ENCODE measurements at regions not wholly inside any gene's neighbourhood (a gene's known extent, or its start where the extent isn't known, plus 50 kb on each side); places are given as distances from the start of the nearest gene placed in this dataset.

DNA sequence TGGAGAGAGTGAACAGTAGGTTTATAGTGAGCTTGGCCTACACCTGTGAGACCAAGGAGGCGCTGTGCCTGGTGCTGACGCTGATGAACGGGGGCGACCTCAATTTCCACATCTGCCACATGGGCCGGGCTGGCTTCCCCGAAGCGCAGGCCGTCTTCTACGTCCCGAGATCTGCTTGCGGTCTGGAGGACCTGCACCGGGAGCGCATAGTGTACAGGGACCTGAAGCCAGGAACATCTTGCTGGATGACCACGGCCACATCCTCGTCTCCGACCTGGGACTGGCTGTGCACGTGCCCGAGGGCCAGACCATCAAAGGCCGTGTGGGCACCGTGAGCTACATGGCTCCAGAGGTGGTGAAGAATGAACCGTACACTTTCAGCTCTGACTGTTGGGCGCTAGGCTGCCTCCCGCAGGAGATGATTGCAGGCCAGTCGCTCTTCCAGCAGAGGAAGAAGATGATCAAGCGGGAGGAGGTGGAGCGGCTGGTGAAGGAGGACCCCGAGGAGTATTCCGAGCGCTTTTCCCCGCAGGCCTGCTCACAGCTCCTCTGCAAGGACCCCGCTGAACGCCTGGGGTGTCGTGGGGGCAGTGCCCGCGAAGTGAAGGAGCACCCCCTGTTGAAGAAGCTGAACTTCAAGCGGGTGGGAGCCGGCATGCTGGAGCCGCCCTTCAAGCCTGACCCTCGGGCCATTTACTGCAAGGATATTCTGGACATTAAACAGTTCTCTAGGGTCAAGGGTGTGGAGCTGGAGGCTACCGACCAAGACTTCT is 139.0 kb downstream of the ZDHHC20 start:
- Histone ChIP-seq H3K27ac (no peak overlapping the region), H3K9me3 (no peaks in the 10 kb centered on the region), H3K4me3 (no peak overlapping the region), H3K27me3 (no peaks in the 10 kb centered on the region), H3K4me1 (no peaks in the 10 kb centered on the region), H3K36me3 (no peaks in the 10 kb centered on the region)
- in situ Hi-C loops (cut with MboI; ENCODE audit: low pct_ligation_motif_present in 1 of 4, low pct_unique_long_range_greater_than_20kb in 1 of 4, low sequenced_read_pairs in 3 of 4) = no loop called here
- WGBS, 2 donors (ENCODE audit: low coverage in 1 of 2) = 96% methylated on average over 40 of the region's 40 CpGs; no CpG with 5 or more reads in 1 of the 2 donors
- no peak for TF ChIP-seq CTCF (IDR thresholded peaks at IDR 0.05)
- TF ChIP-seq POLR2AphosphoS5 (IDR thresholded peaks at IDR 0.05) = no peak
- no peak for TF ChIP-seq EP300 (IDR thresholded peaks at IDR 0.05; ENCODE audit: low read depth)
- TF ChIP-seq POLR2A (IDR thresholded peaks at IDR 0.05) = no peak
- no peak for DNase-seq
- intact Hi-C loops (cut with DNase I; ENCODE audit: low total_unique reads) = no loop called here

DNA sequence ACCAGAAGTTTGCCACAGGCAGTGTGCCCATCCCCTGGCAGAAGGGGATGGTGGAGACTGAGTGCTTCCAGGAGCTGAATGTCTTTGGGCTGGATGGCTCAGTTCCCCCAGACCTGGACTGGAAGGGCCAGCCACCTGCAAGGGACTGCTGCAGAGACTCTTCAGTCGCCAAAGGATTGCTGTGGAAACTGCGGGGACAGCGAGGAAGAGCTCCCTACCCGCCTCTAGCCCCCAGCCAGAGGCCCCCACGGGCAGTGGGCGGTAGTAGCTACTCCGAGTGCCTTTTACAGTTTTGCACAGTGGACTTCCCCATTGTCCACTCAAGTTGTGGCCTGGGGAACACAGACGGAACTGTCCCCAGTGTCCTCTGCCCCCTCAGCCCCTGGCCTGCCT is 138.5 kb downstream of the ZDHHC20 start:
- DNase-seq = no peak
- H3K27me3 ChIP-seq = no peaks in the 10 kb centered on the region
- WGBS, 2 donors (ENCODE audit: low coverage in 1 of 2) = 91 to 100% methylated on average over 1 to 8 of the region's 8 CpGs
- H3K4me3 ChIP-seq = no peak overlapping the region
- in situ Hi-C loops (cut with MboI; ENCODE audit: low pct_ligation_motif_present in 1 of 4, low pct_unique_long_range_greater_than_20kb in 1 of 4, low sequenced_read_pairs in 3 of 4) (no loop called here), intact Hi-C loops (cut with DNase I; ENCODE audit: low total_unique reads) (no loop called here)
- no peaks in the 10 kb centered on the region for H3K36me3 ChIP-seq
- TF ChIP-seq POLR2A (IDR thresholded peaks at IDR 0.05) (no peak), CTCF (IDR thresholded peaks at IDR 0.05) (no peak), EP300 (IDR thresholded peaks at IDR 0.05; ENCODE audit: low read depth) (no peak), POLR2AphosphoS5 (IDR thresholded peaks at IDR 0.05) (no peak)
- no peaks in the 10 kb centered on the region for H3K9me3 ChIP-seq
- peaks cover 0 to 2% (median under 1%) of the 10 kb centered on the region in 4 donors for H3K4me1 ChIP-seq
- H3K27ac ChIP-seq = no peak overlapping the region

- WGBS, 2 donors (ENCODE audit: low coverage in 1 of 2) = 76% methylated on average over 6 of the region's 7 CpGs; no CpG with 5 or more reads in 1 of the 2 donors
- no peaks in the 10 kb centered on the region for H3K36me3 ChIP-seq
- H3K27ac ChIP-seq = no peak overlapping the region
- intact Hi-C loops (cut with DNase I; ENCODE audit: low total_unique reads) = no loop called here
- TF ChIP-seq POLR2AphosphoS5 (IDR thresholded peaks at IDR 0.05) (no peak), CTCF (IDR thresholded peaks at IDR 0.05) (no peak), POLR2A (IDR thresholded peaks at IDR 0.05) (no peak), EP300 (IDR thresholded peaks at IDR 0.05; ENCODE audit: low read depth) (no peak)
- no peak overlapping the region for H3K4me3 ChIP-seq
- peaks cover 0 to 5% (median 4%) of the 10 kb centered on the region in 4 donors for H3K4me1 ChIP-seq
- no peaks in the 10 kb centered on the region for H3K9me3 ChIP-seq
- in situ Hi-C loops (cut with MboI; ENCODE audit: low pct_ligation_motif_present in 1 of 4, low pct_unique_long_range_greater_than_20kb in 1 of 4, low sequenced_read_pairs in 3 of 4) = no loop called here
- H3K27me3 ChIP-seq = no peaks in the 10 kb centered on the region
- DNase-seq = no peak
These were observed 137.8 kb downstream of the ZDHHC20 start for GRCh38 chr13:21321269-21321668.

- Histone ChIP-seq H3K4me3 (no peak overlapping the region), H3K36me3 (no peaks in the 10 kb centered on the region), H3K27ac (no peak overlapping the region), H3K27me3 (no peaks in the 10 kb centered on the region), H3K4me1 (peaks cover 0 to 5% (median 4%) of the 10 kb centered on the region in 4 donors), H3K9me3 (no peaks in the 10 kb centered on the region)
- no peak for DNase-seq
- WGBS, 2 donors (ENCODE audit: low coverage in 1 of 2) = 91% methylated on average over 11 of the region's 11 CpGs; no CpG with 5 or more reads in 1 of the 2 donors
- in situ Hi-C loops (cut with MboI; ENCODE audit: low pct_ligation_motif_present in 1 of 4, low pct_unique_long_range_greater_than_20kb in 1 of 4, low sequenced_read_pairs in 3 of 4) = no loop called here
- intact Hi-C loops (cut with DNase I; ENCODE audit: low total_unique reads) = no loop called here
- TF ChIP-seq POLR2A (IDR thresholded peaks at IDR 0.05) (no peak), CTCF (IDR thresholded peaks at IDR 0.05) (no peak), POLR2AphosphoS5 (IDR thresholded peaks at IDR 0.05) (no peak), EP300 (IDR thresholded peaks at IDR 0.05; ENCODE audit: low read depth) (no peak)
These were observed 136.7 kb downstream of the ZDHHC20 start for GRCh38 chr13:21322327-21322965.
